GM18520 (cell line): ENCODE measurements at regions not wholly inside any gene's neighbourhood (a gene's known extent, or its start where the extent isn't known, plus 50 kb on each side); places are given as distances from the start of the nearest gene placed in this dataset.
"Not testable (repeated sequence)": the region's sequence is repeated elsewhere in the genome, so short reads cannot be mapped to it uniquely, and the experiment has no call there.

Experiments used
- ATAC-seq: cut with Tn5 transposase; IDR thresholded peaks from one replicate; pipeline ENCODE4 v1.9.1; 2021; ENCODE audit not compliant: unreplicated experiment

GRCh38 chr22:48301421-48301820 is 1526.3 kb downstream of the BRD1 start:
- no peak for ATAC-seq

GRCh38 chr22:48300877-48301276 is 1526.8 kb downstream of the BRD1 start:
- ATAC-seq: no peak

GRCh38 chr22:48299801-48300200 is 1527.9 kb downstream of the BRD1 start:
- no peak for ATAC-seq

GRCh38 chr22:48299124-48299523 is 1528.5 kb downstream of the BRD1 start:
- no peak for ATAC-seq

GRCh38 chr22:48297296-48297695 is 1530.4 kb downstream of the BRD1 start:
- ATAC-seq: no peak

GRCh38 chr22:48289954-48290353 is 1527.5 kb downstream of the TBC1D22A start:
- ATAC-seq: not testable (repeated sequence)

- no peak for ATAC-seq
These were observed 1526.0 kb downstream of the TBC1D22A start for GRCh38 chr22:48288376-48288940.

- no peak for ATAC-seq
These were observed 1524.6 kb downstream of the TBC1D22A start for GRCh38 chr22:48287031-48287430.

GRCh38 chr22:48284671-48285070 is 1522.2 kb downstream of the TBC1D22A start:
- no peak for ATAC-seq

GRCh38 chr22:48282804-48283203 is 1520.4 kb downstream of the TBC1D22A start:
- ATAC-seq: no peak

- no peak for ATAC-seq
These were observed 1517.0 kb downstream of the TBC1D22A start for GRCh38 chr22:48279461-48279756.

GRCh38 chr22:48278620-48279460 is 1516.4 kb downstream of the TBC1D22A start:
- no peak for ATAC-seq

GRCh38 chr22:48277868-48278581 is 1515.6 kb downstream of the TBC1D22A start:
- no peak for ATAC-seq

- no peak for ATAC-seq
These were observed 1514.8 kb downstream of the TBC1D22A start for GRCh38 chr22:48276994-48277867.

- no peak for ATAC-seq
These were observed 1513.0 kb downstream of the TBC1D22A start for GRCh38 chr22:48275412-48275811.

- ATAC-seq: no peak
These were observed 1508.3 kb downstream of the TBC1D22A start for GRCh38 chr22:48270731-48271130.

GRCh38 chr22:48268771-48269552 is 1506.5 kb downstream of the TBC1D22A start:
- ATAC-seq: no peak

GRCh38 chr22:48268293-48268692 is 1505.8 kb downstream of the TBC1D22A start:
- no peak for ATAC-seq

GRCh38 chr22:48267681-48268080 is 1505.2 kb downstream of the TBC1D22A start:
- ATAC-seq: no peak

- no peak for ATAC-seq
These were observed 1502.7 kb downstream of the TBC1D22A start for GRCh38 chr22:48265000-48265625.
